Breast epithelium (tissue), 4 donors: ENCODE measurements at regions not wholly inside any gene's neighbourhood (a gene's known extent, or its start where the extent isn't known, plus 50 kb on each side); places are given as distances from the start of the nearest gene placed in this dataset.

Experiments used
- DNase-seq, 2 donors: peaks; one replicate each; pipeline ENCODE4 v3.0.0-alpha.2; 2019; ENCODE audit warnings: low spot score in 2 of 2
- H3K27ac ChIP-seq, 2 donors: fragments of 200-600 bp; sonication (generic) in 1 of 2; one replicate each; pipeline ENCODE4 v1.5.1; 2016 to 2019; ENCODE audit warnings: mild to moderate bottlenecking in 1 of 2
- H3K27me3 ChIP-seq, 2 donors: fragments of 200-600 bp; sonication (generic) in 1 of 2; one replicate each; pipeline versions ENCODE4 v1.5.1 to v1.6.0; 2017 to 2019; ENCODE audit warnings: control low read depth in 1 of 2, mild to moderate bottlenecking in 1 of 2
- H3K36me3 ChIP-seq: fragments of 200-600 bp; one replicate; pipeline ENCODE4 v1.5.1; 2019
- H3K4me1 ChIP-seq, 2 donors: fragments of 200-600 bp; sonication (generic); one replicate each; pipeline ENCODE4 v1.5.1; 2016 to 2019; ENCODE audit warnings: control low read depth in 1 of 2
- H3K4me3 ChIP-seq, 3 donors: fragments of 200-600 bp; sonication (generic); 1 replicate in 2 of 3; 2 replicates in 1 of 3; pipeline ENCODE4 v1.5.1; 2016 to 2019; ENCODE audit warnings: mild to moderate bottlenecking in 3 of 3, moderate library complexity in 2 of 3
- H3K9me3 ChIP-seq, 2 donors: fragments of 200-600 bp; sonication (generic) in 1 of 2; one replicate each; pipeline ENCODE4 v1.5.1; 2016 to 2019; ENCODE audit warnings: control low read depth in 1 of 2
- CTCF ChIP-seq, 3 donors: fragments of 450-650 bp; IDR thresholded peaks; one replicate each; pipeline ENCODE4 v1.5.1; 2016 to 2017; ENCODE audit warnings: antibody characterized with exemption in 3 of 3, mild to moderate bottlenecking in 3 of 3, moderate library complexity in 3 of 3
- POLR2A ChIP-seq: fragments of 450-650 bp; IDR thresholded peaks from one replicate; pipeline ENCODE4 v1.6.1; 2016; ENCODE audit warnings: antibody characterized with exemption, mild to moderate bottlenecking, moderate library complexity
- POLR2AphosphoS5 ChIP-seq, 3 donors: sonication (generic); formaldehyde crosslinking; IDR thresholded peaks; one replicate each; pipeline ENCODE4 v1.6.1; 2017; ENCODE audit warnings: antibody characterized with exemption in 3 of 3
- intact Hi-C: fragments of 100-400 bp; cut with DNase I; formaldehyde crosslinking; loops from one replicate; pipeline ENCODE4 v1.15.1; 2023; ENCODE audit warnings: low total_unique reads

DNA sequence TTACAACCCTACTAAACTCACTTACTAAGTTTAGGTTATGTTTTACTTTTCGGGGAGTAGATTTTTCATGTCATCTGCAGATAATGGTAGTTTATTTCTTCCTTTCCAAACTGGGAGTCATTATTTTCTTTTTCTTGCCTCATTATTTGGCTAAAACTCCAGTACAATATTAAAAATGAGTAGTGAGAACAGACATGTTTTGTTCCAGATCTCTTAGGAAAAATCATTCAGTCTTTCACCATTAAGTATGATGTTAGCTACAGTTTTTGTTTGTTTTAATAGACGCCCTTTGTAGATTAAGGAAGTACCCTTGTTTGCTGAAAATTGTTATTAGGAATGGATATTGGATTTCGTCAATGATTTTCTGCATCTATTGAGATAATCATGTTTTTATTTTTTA is 472.0 kb upstream of the PAPPA start:
- DNase-seq = no peak
- peaks cover 0 to 7% of the 10 kb centered on the region in 2 donors for H3K9me3 ChIP-seq
- TF ChIP-seq POLR2A (no peak), POLR2AphosphoS5 (IDR thresholded peaks at IDR 0.05) (no peak), CTCF (IDR thresholded peaks at IDR 0.05) (no peak)
- no peaks in the 10 kb centered on the region for H3K27me3 ChIP-seq
- H3K27ac ChIP-seq = no peak overlapping the region
- intact Hi-C loops = no loop called here
- H3K36me3 ChIP-seq = no peaks in the 10 kb centered on the region
- H3K4me1 ChIP-seq = no peaks in the 10 kb centered on the region
- no peak overlapping the region for H3K4me3 ChIP-seq

GRCh38 chr9:115686069-115686468 is 467.5 kb upstream of the PAPPA start:
- no peak for DNase-seq
- H3K36me3 ChIP-seq = no peaks in the 10 kb centered on the region
- no peak overlapping the region for H3K27ac ChIP-seq
- no peaks in the 10 kb centered on the region for H3K4me1 ChIP-seq
- H3K4me3 ChIP-seq = no peak overlapping the region
- no peak for TF ChIP-seq POLR2AphosphoS5 (IDR thresholded peaks at IDR 0.05)
- TF ChIP-seq CTCF (IDR thresholded peaks at IDR 0.05) = no peak
- TF ChIP-seq POLR2A = no peak
- no peaks in the 10 kb centered on the region for H3K27me3 ChIP-seq
- no peaks in the 10 kb centered on the region for H3K9me3 ChIP-seq
- intact Hi-C loops = loop anchor here (2.0 kb wide), 1 partner anchor 19 kb away; no protein-coding TSS in a partner anchor

DNA sequence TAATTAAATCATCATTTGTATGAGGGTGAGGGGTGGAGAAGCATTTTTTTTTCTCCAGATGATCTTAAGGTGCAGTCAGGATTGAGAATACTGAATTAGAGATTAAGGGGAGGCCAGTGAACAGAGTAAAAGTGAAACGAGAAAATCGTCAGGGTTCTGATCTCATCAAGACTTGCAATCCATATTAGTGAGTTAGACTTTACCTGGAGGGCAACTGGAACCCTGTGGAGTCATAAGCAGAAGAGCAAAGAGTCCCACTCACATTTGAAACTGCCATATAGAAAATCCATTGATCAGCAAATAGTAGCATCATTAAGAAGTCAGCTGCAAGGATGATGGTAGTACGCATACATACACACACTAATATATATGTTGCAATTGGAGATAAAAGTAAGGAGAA is 466.2 kb upstream of the PAPPA start:
- no peaks in the 10 kb centered on the region for H3K36me3 ChIP-seq
- DNase-seq = no peak
- H3K9me3 ChIP-seq = no peaks in the 10 kb centered on the region
- intact Hi-C loops = loop anchor here (2.0 kb wide), 1 partner anchor 21 kb away; no protein-coding TSS in a partner anchor
- H3K27me3 ChIP-seq = no peaks in the 10 kb centered on the region
- no peak overlapping the region for H3K27ac ChIP-seq
- H3K4me1 ChIP-seq = no peaks in the 10 kb centered on the region
- TF ChIP-seq POLR2AphosphoS5 (IDR thresholded peaks at IDR 0.05) = no peak
- no peak for TF ChIP-seq POLR2A
- no peak for TF ChIP-seq CTCF (IDR thresholded peaks at IDR 0.05)
- no peak overlapping the region for H3K4me3 ChIP-seq

DNA sequence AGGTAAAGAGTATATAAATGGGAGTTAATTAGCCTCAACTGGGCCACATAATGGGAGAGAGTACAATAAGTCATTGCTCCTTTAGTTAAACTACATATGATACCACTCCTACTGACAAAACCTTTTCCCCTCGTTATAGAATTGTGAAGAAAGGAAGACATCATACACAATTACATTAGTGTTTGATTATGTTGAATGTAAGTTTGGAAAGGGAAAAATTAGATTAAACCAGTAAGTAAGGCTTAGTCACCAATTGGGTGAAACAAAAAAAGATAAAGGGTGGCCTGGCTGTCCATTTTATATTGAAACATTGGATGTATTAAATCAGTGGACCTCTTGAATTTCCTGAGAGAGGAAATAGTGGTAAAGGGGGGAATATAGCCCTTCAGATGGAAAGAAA is 464.3 kb upstream of the PAPPA start:
- H3K4me1 ChIP-seq = no peaks in the 10 kb centered on the region
- no peaks in the 10 kb centered on the region for H3K9me3 ChIP-seq
- H3K27me3 ChIP-seq = no peaks in the 10 kb centered on the region
- intact Hi-C loops = no loop called here
- H3K27ac ChIP-seq = no peak overlapping the region
- no peaks in the 10 kb centered on the region for H3K36me3 ChIP-seq
- no peak overlapping the region for H3K4me3 ChIP-seq
- no peak for TF ChIP-seq POLR2AphosphoS5 (IDR thresholded peaks at IDR 0.05)
- TF ChIP-seq CTCF (IDR thresholded peaks at IDR 0.05) = no peak
- no peak for TF ChIP-seq POLR2A
- DNase-seq = no peak

- no peak for TF ChIP-seq POLR2A
- no peak for TF ChIP-seq POLR2AphosphoS5 (IDR thresholded peaks at IDR 0.05)
- no peak for TF ChIP-seq CTCF (IDR thresholded peaks at IDR 0.05)
- no peaks in the 10 kb centered on the region for H3K4me1 ChIP-seq
- H3K27me3 ChIP-seq = no peaks in the 10 kb centered on the region
- intact Hi-C loops = no loop called here
- no peak overlapping the region for H3K27ac ChIP-seq
- DNase-seq = no peak
- no peaks in the 10 kb centered on the region for H3K9me3 ChIP-seq
- H3K36me3 ChIP-seq = no peaks in the 10 kb centered on the region
- no peak overlapping the region for H3K4me3 ChIP-seq
Measured at GRCh38 chr9:115690786-115691496, 462.6 kb upstream of the PAPPA start.
